Fibroblast of mammary gland (primary cell): ENCODE measurements at regions not wholly inside any gene's neighbourhood (a gene's known extent, or its start where the extent isn't known, plus 50 kb on each side); places are given as distances from the start of the nearest gene placed in this dataset.
A peak's percentile ranks its signal among the peaks of the same experiment; 100 is the strongest.
"Not testable (repeated sequence)": the region's sequence is repeated elsewhere in the genome, so short reads cannot be mapped to it uniquely, and the experiment has no call there.

Experiments used
- DNase-seq: peaks from one replicate; pipeline ENCODE4 v3.0.0-alpha.2; 2010; ENCODE audit warnings: low read depth
- H3K4me3 ChIP-seq: 2 replicates; pipeline ENCODE4 v1.5.1; 2011; ENCODE audit warnings: low read depth, mild to moderate bottlenecking, low read length, moderate library complexity; ENCODE audit not compliant: control insufficient read depth
- CTCF ChIP-seq: conservative IDR thresholded peaks from 2 replicates; pipeline ENCODE4 v1.5.1; 2011; ENCODE audit warnings: low read depth, low read length, inconsistent platforms; ENCODE audit not compliant: control insufficient read depth, insufficient read depth

GRCh38 chr5:174937201-174938123 lies 213.1 kb downstream of the MSX2 start:
- DNase-seq: no peak
- no peak for TF ChIP-seq CTCF

DNA sequence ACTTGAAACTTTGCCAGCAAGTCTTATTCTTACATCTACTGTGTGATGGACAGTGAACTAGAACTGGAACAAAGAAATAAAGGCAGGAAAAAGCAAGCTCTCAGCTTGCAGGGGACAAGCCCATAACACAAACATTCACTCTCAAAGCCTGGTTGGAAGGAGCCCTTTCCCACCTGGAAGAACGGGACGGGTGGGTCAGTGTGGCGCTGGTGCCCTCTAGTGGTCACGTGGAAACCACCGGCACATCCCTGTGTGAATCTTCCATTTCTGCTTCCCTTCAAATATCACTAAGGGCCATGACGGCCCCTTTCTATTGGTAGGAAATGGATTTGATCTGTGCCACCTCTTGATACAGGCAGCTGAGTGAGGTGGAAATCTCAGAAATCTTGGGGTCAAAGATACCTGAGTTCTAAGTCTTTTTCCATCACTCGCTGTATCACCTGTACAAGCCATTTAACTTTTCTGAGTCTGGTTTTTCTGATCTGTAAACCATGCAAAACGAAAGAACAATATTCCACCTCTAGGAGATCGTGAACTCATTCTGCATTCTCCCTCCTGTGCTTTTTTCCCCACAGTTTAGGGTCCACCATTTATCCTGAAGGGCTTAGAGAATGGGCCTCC lies 211.6 kb downstream of the MSX2 start:
- no peak overlapping the region for H3K4me3 ChIP-seq
- peak; percentile 97 for TF ChIP-seq CTCF
- peak; percentile 62 for DNase-seq

More at GRCh38 chr5:174937201-174938123, 213.1 kb downstream of the MSX2 start:
- H3K4me3 ChIP-seq: no peak overlapping the region

GRCh38 chr5:174931033-174931432 lies 206.7 kb downstream of the MSX2 start:
- not testable (repeated sequence) for DNase-seq, H3K4me3 ChIP-seq

- H3K4me3 ChIP-seq: no peak overlapping the region
- no peak for TF ChIP-seq CTCF
- DNase-seq: no peak
These were observed 201.2 kb downstream of the MSX2 start for GRCh38 chr5:174925586-174925985.

GRCh38 chr5:174922955-174923354 lies 198.6 kb downstream of the MSX2 start:
- no peak for DNase-seq
- H3K4me3 ChIP-seq: no peak overlapping the region
- no peak for TF ChIP-seq CTCF

DNA sequence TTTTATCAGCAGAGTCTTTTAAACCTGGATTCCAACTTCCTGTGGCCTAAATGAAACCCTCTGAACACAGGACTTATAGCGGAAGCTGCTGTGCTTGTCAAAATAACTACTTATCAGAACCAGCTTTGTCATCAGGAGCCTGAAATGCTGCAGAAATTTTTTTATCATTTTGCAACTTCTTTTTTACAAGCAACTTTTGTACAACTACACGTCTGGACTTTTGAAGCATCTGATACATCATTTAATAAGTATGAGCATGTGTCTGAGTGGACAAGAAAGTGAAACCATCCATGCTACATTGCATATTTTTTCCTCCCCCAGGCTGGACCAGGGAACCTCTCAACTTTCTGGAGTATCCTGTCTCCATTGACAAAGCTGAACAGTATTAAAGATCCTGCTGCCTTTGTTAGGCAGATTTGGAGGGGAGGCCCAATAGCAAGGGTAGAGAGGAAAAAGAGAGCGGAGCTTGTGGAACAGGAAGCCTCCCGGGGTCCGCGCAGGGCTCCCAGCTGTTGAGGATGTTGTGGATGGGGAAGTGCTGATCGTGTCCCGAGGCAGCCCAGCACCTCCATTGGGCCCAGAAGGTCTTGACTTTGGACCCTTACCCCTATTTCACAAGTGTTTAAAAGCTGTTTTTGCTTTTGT lies 196.6 kb downstream of the MSX2 start:
- no peak for DNase-seq
- no peak overlapping the region for H3K4me3 ChIP-seq
- TF ChIP-seq CTCF: no peak

DNA sequence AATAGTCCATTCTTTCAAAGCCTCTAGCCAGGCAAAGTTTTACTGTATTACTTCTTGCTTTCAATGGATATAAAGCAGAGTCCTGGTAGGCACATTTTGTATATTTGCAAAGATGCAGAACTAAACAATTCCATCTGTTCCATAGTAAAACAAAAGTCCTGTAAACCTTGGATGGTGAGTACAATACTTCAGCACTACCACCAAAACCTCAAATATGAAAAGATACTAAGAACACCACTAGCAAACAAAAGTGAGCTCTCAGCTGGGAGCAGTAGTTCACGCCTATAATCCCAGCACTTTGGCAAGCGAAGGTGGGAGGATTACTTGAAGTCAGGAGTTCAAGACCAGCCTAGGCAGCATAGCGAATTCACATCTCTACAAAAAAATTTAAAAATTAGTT lies 195.0 kb downstream of the MSX2 start:
- TF ChIP-seq CTCF: no peak
- H3K4me3 ChIP-seq: no peak overlapping the region
- DNase-seq: no peak
